DMS79 (cell line): ENCODE measurements at regions not wholly inside any gene's neighbourhood (a gene's known extent, or its start where the extent isn't known, plus 50 kb on each side); places are given as distances from the start of the nearest gene placed in this dataset.
"Not testable (repeated sequence)": the region's sequence is repeated elsewhere in the genome, so short reads cannot be mapped to it uniquely, and the experiment has no call there.

ENCODE experiments used
- DNase-seq: peaks from one replicate; lab custom pipeline; 2025; lab: John Stamatoyannopoulos, UW

GRCh38 chr18:39209173-39209572, 1643.6 kb upstream of the CELF4 start:
- no peak for DNase-seq

DNA sequence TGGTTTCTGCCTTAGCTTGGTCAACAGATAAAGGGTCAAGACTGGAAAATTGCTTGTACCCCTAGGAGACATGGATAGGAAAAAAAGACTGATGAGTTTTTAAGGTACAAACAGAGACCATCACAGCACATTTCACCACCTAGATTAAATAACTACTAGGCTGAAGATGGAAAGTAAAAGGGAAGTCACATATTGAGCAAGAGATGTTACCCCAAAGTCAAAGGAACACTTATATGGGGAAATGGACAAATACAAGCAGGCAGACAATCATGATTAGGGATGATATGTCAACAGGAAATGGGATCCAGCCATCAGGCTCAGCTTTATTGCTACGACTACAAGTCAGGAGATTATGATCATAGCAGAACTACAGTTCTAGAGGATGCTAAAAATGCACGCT, 1643.1 kb upstream of the CELF4 start:
- no peak for DNase-seq

DNA sequence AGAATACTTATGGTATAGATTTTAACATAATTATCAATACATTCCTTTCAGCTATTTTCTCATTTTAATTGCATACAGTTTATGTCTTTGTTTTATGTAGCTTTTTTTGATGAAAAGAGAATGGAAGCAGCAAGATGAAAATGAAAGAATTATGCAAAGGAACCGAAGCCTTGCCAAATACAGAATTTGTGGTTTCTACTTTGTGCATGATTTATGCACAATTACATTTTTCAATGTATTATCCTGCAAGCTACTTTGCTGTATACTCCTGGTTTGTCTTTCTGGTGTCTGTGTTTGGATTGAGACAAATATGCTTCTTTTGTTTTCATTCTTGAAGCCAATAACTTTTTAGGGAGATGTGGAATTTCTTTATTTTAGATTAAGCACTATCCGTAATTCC, 1642.6 kb upstream of the CELF4 start:
- DNase-seq = no peak

GRCh38 chr18:39206398-39207103, 1641.0 kb upstream of the CELF4 start:
- DNase-seq = not testable (repeated sequence)

DNA sequence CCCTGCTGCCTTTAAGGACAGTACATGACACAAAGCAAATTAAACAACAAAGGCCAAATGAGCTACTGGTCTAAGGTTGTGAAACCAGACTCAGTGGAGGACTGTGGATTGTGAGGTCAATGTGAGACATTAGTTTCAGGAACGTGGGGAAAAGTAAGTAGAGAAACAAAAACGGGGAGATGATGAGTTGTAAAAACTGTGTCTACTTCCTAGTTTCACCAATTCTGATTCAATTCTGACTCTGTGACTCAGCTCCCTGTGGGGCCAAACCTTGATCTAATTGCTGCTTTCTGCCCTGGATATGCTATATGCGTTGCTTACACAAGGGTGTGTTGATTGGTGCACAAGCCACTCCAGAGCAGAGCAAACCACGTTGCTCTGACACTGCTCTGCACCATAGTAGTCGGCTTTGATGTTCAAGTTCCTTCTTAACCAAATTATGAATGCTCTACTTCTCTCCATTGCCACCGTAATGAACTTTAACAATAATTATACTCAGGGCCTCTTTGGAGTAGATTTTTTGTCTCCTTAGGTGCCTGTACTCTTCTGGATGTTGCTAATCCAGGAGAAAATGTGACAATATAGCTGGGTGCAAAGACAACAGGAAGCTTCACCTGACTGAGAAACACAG, 1640.1 kb upstream of the CELF4 start:
- no peak for DNase-seq

DNA sequence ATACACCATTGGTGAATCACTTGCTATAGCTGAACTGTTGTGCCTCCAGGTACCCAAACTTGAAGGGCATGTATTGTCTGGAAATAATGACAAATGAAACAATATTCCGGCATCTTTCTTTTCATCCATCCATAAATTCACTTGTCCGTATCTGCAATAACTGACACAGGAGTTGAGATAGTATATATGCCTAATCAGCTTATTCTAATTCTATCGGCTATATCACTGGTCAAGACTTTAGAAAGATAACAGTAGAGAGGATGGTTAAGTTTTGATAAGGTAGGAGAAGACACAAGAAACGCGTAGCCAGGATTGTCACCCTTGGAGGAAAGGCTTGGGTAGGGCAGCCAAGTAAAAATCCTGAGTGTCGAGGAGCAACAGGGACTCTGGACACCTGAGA, 1634.6 kb upstream of the CELF4 start:
- DNase-seq = no peak

DNA sequence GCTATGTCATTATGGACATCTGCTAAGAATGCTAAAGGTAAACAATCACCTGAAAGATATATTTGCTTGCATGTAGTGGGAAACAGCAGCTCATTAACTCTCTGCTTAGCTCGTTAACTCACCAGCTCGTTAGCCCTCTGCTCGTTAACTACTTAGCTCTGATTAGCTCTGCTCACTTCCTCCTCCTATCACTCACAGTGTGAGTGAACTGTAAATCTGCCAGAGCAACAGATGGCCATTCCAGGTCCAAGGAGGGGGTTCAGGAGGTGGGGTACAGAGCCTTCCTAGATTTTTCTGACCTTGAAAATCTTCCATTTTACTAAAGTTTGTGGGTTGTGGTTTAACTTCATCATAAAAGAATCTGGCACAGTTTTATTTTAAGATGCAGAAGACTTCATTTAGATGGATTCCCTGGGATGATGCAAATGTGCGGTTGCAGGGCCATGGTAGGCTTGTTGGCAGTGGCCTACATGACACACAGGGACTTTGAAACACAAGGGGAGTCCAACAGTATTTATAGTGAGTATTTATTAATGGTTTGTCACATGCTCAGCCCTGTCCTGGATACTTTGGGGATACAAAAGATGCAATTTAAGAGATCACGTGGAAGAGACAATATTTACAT, 1633.7 kb upstream of the CELF4 start:
- no peak for DNase-seq

DNA sequence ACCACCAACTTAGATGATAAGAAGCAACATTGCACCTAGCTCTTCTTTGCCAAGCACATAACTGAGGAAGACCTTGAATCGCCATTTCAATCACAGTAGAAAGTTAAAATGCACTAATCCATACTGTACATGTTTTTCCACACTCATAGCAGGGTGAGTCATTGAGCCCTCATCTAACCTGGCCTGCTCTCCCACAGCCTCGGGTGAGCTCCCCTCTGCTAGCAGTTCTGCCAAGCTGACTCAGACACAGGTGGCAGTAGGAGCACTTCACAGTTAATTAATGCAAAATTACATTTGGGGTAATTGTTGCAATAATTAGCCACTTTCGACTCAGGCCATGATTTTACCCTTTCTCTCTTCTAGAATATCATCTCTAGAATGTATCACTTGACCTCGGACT, 1632.8 kb upstream of the CELF4 start:
- no peak for DNase-seq

DNA sequence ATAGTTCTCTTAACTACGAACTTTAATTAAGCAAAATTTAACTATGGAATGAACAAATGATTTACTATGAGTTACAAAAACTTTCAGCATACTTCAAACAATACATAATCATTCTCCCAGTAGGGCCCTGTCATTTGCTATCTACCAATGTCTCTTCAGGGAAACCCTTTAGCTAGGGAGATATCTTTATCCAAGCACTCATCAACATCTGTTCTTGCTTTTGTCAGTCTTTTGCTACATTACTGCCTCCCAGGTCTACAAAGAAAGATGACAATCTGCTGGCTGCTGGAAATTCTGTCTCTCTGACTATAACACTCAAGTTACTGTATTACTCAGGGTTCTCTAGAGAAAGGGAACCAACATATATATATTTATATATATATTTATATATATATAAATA, 1626.3 kb upstream of the CELF4 start:
- DNase-seq = no peak

- DNase-seq = no peak
Measured at GRCh38 chr18:39191058-39191457, 1625.5 kb upstream of the CELF4 start.

DNA sequence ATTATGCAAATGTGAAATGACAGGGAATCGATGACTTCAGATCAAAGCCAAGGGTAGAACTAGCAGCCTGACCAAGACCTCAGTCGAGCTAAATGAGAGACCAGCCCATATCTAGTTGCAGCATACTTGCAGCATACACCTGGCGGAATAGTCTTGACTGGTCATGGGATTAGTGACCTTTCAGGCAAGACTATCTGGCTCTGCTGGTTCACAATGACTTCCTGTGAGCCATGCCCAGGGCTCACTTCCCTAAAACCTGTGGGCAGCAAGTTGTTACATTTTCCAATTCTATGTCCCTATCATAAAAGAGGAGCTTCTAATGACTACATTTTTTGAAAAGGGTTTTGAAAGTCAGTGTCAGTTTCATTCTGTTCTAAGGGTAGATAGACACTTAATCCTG, 1624.9 kb upstream of the CELF4 start:
- no peak for DNase-seq

GRCh38 chr18:39188278-39188677, 1622.7 kb upstream of the CELF4 start:
- peak; percentile 67 for DNase-seq

DNA sequence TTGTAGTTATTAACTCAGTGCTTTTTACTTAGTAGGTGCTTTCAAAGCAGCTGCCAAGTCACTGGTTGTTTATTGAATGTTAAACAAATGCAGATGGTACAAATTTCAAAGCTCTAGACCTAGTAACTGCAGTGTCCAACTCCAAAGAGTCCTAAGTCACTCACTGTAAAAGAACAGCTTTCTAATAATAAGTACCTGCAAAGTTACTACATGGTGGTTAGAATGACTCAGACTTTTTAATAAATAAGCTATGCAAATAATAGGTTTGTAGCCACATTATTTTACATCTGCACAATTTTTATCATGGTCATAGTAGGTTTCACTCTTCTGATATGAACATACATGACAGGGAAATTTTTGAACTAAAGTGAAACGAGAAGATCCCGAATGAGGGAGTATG, 1620.4 kb upstream of the CELF4 start:
- DNase-seq = no peak

- no peak for DNase-seq
Measured at GRCh38 chr18:39184176-39184575, 1618.6 kb upstream of the CELF4 start.

DNA sequence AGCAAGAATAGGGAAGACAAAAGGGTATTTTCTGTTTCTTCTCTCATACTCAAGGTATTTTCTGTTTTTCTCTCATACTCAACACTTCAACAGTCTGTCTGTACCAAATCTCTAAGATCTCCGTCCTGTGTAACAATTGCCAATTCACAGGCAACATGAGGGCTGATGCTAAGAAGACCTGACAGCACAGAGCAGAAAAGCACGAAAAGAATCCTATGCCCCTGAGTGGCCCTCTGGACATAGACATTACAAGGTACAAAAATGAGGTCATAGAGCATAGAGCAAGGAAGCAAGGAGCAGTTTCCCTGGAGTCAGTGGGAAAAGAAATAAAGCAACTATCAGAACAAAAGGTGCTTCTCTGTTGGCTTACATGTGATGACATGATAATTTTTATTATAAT, 1612.6 kb upstream of the CELF4 start:
- DNase-seq = no peak

- DNase-seq = peak; percentile 6
Measured at GRCh38 chr18:39172695-39173421, 1607.3 kb upstream of the CELF4 start.

DNA sequence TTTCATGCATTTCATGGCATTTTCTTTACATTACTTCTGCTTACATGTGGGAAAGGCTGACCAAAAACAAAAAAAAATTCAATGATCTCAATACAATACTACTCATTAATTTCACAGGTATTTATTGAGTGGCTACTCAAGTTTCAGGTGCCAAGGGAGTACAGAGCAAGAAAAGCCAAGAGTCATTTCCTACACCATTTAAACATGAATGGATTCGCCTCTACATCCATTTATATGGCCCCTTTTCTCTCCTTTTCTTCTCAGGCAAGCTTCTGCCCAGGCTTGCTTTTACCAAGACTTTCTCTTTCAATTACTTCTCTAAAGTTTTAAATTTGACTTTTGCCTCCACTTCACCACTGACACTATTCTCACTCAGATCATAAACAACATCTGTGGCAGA, 1603.1 kb upstream of the CELF4 start:
- no peak for DNase-seq

- no peak for DNase-seq
Measured at GRCh38 chr18:39167990-39168389, 1602.4 kb upstream of the CELF4 start.

- DNase-seq = no peak
Measured at GRCh38 chr18:39166776-39167175, 1601.2 kb upstream of the CELF4 start.

DNA sequence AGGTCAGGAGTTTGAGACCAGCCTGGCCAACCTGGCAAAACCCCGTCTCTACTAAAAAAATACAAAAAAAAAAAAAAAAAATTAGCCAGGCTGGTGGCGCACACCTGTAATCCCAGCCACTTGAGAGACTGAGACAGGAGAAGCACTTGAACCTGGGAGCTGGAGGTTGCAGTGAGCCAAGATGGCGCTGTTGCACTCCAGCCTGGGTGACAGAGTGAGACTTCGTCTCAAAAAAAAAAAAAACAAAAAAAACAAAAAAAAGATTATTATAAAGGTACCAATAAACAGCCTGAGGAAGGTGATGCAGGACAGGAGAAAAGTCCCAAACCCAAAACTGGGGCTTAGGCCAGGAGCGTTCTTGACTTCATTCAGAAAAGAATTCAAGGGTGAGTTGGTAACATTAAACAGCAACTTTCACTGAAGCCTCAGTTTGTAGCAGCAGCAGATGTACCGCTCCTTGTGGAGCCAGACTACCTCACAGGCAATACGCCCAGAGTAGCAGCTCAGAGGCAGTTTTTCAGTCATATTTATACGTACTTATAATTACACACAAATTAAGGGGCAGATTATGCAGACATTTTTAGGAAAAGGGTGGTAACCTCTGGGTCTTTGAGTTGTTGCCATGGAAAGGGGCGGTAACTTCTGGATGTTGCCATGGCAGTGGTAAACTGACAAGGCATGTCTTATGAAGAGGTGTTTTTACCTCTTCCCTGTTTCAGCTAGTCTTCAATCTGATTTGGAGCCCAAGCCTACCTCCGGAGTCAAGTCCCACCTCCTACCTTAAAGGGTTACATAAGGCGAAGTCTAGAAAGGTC, 1596.6 kb upstream of the CELF4 start:
- DNase-seq = no peak

- DNase-seq = no peak
Measured at GRCh38 chr18:39149211-39149806, 1583.7 kb upstream of the CELF4 start.

- no peak for DNase-seq
Measured at GRCh38 chr18:39134255-39134654, 1568.7 kb upstream of the CELF4 start.
